Cardiac muscle cell (in vitro differentiated cells and primary cell): ENCODE measurements at regions not wholly inside any gene's neighbourhood (a gene's known extent, or its start where the extent isn't known, plus 50 kb on each side); places are given as distances from the start of the nearest gene placed in this dataset.

ENCODE experiments used
- DNase-seq, 2 donors: peaks; one replicate each; pipeline versions ENCODE4 v3.0.0 to v3.0.0-alpha.2; 2010 to 2017; ENCODE audit warnings: low read depth in 1 of 2, low spot score in 1 of 2
- H3K27ac ChIP-seq: fragments of 200-600 bp; sonication (generic); 2 replicates; pipeline ENCODE4 v1.5.1; 2016
- H3K27me3 ChIP-seq: fragments of 200-600 bp; sonication (generic); 2 replicates; pipeline ENCODE4 v1.6.0; 2016; ENCODE audit warnings: control low read depth
- H3K36me3 ChIP-seq: fragments of 200-600 bp; sonication (generic); 2 replicates; pipeline ENCODE4 v1.5.1; 2016; ENCODE audit warnings: control low read depth
- H3K4me1 ChIP-seq: fragments of 200-600 bp; sonication (generic); 2 replicates; pipeline ENCODE4 v1.8.1; 2017; ENCODE audit warnings: low read depth, mild to moderate bottlenecking, mixed run types
- H3K4me3 ChIP-seq: fragments of 200-600 bp; sonication (generic); 2 replicates; pipeline ENCODE4 v1.5.1; 2016; ENCODE audit warnings: mild to moderate bottlenecking
- H3K9me3 ChIP-seq: fragments of 200-600 bp; sonication (generic); 2 replicates; pipeline ENCODE4 v1.5.1; 2017; ENCODE audit warnings: low read depth, mild to moderate bottlenecking, control low read depth
- CTCF ChIP-seq: IDR thresholded peaks from 2 replicates; pipeline ENCODE4 v1.5.1; 2012; ENCODE audit warnings: low read depth, mild to moderate bottlenecking, low read length

- no peak overlapping the region for H3K4me3 ChIP-seq
- TF ChIP-seq CTCF, result no peak
- no peak overlapping the region for H3K27ac ChIP-seq
- no peaks in the 10 kb centered on the region for H3K27me3 ChIP-seq
- no peaks in the 10 kb centered on the region for H3K9me3 ChIP-seq
- H3K36me3 ChIP-seq, result no peaks in the 10 kb centered on the region
- DNase-seq, result no peak
- no peaks in the 10 kb centered on the region for H3K4me1 ChIP-seq
Measured at GRCh38 chr4:156227321-156227720, 273.7 kb upstream of the CTSO start.

GRCh38 chr4:156223985-156224384, 270.3 kb upstream of the CTSO start:
- Histone ChIP-seq H3K4me3 (no peak overlapping the region), H3K27me3 (no peaks in the 10 kb centered on the region), H3K27ac (no peak overlapping the region), H3K9me3 (no peaks in the 10 kb centered on the region), H3K4me1 (no peaks in the 10 kb centered on the region), H3K36me3 (no peaks in the 10 kb centered on the region)
- no peak for DNase-seq
- TF ChIP-seq CTCF, result no peak

- Histone ChIP-seq H3K4me3 (no peak overlapping the region), H3K27me3 (no peaks in the 10 kb centered on the region), H3K36me3 (no peaks in the 10 kb centered on the region), H3K4me1 (no peaks in the 10 kb centered on the region), H3K9me3 (no peaks in the 10 kb centered on the region), H3K27ac (no peak overlapping the region)
- DNase-seq, result no peak
- TF ChIP-seq CTCF, result no peak
Measured at GRCh38 chr4:156217236-156217635, 263.6 kb upstream of the CTSO start.

- no peaks in the 10 kb centered on the region for H3K4me1 ChIP-seq
- H3K27me3 ChIP-seq, result no peaks in the 10 kb centered on the region
- no peak for TF ChIP-seq CTCF
- H3K27ac ChIP-seq, result no peak overlapping the region
- no peaks in the 10 kb centered on the region for H3K9me3 ChIP-seq
- H3K4me3 ChIP-seq, result no peak overlapping the region
- no peak for DNase-seq
- H3K36me3 ChIP-seq, result no peaks in the 10 kb centered on the region
Measured at GRCh38 chr4:156201050-156201449, 247.4 kb upstream of the CTSO start.

GRCh38 chr4:156198511-156198910, 244.8 kb upstream of the CTSO start:
- H3K27ac ChIP-seq, result no peak overlapping the region
- no peak for DNase-seq
- H3K4me3 ChIP-seq, result no peak overlapping the region
- H3K36me3 ChIP-seq, result no peaks in the 10 kb centered on the region
- H3K27me3 ChIP-seq, result no peaks in the 10 kb centered on the region
- TF ChIP-seq CTCF, result no peak
- no peaks in the 10 kb centered on the region for H3K4me1 ChIP-seq
- no peaks in the 10 kb centered on the region for H3K9me3 ChIP-seq

GRCh38 chr4:156197216-156197615, 243.6 kb upstream of the CTSO start:
- no peaks in the 10 kb centered on the region for H3K9me3 ChIP-seq
- H3K4me1 ChIP-seq, result no peaks in the 10 kb centered on the region
- H3K27ac ChIP-seq, result no peak overlapping the region
- no peak for TF ChIP-seq CTCF
- DNase-seq, result no peak
- no peaks in the 10 kb centered on the region for H3K36me3 ChIP-seq
- H3K27me3 ChIP-seq, result no peaks in the 10 kb centered on the region
- no peak overlapping the region for H3K4me3 ChIP-seq
